Spleen (tissue), 7 donors: ENCODE measurements at regions not wholly inside any gene's neighbourhood (a gene's known extent, or its start where the extent isn't known, plus 50 kb on each side); places are given as distances from the start of the nearest gene placed in this dataset.

ENCODE experiments used
- CTCF ChIP-seq, 11 experiments: fragments of 200-600 bp in 7 of 11; fragments of 450-650 bp in 4 of 11; sonication (generic) in 4 of 11; IDR thresholded peaks in 8 of 11; conservative IDR thresholded peaks in 3 of 11; 1 replicate in 7 of 11; 2 replicates in 4 of 11; pipeline versions ENCODE4 v1.4.0 to v1.8.0; 2016 to 2021; ENCODE audit warnings: antibody characterized with exemption in 11 of 11, inconsistent platforms in 4 of 11, mild to moderate bottlenecking in 1 of 11
- POLR2AphosphoS5 ChIP-seq, 3 donors: sonication (generic); formaldehyde crosslinking; IDR thresholded peaks; one replicate each; pipeline ENCODE4 v1.5.1; 2017; ENCODE audit warnings: antibody characterized with exemption in 3 of 3
- donor health status: DM: no; HTN: no; CAD: no; lungs with moderate emphysema.
- donor health status: DM: no; HTN: no; CAD: no.
- donor health status: DM: no; HTN: no; CAD: no.

- TF ChIP-seq CTCF (IDR thresholded peaks at IDR 0.05 in 8 of 11, conservative IDR thresholded peaks at IDR 0.05 in 3 of 11) (no peak), POLR2AphosphoS5 (IDR thresholded peaks at IDR 0.05) (no peak)
Observed at GRCh38 chr5:63097286-63097685, 518.7 kb downstream of the LRRC70 start.
